HuH-7 (cell line): ENCODE measurements at regions not wholly inside any gene's neighbourhood (a gene's known extent, or its start where the extent isn't known, plus 50 kb on each side); places are given as distances from the start of the nearest gene placed in this dataset.

Experiments used
- DNase-seq: peaks from one replicate; pipeline ENCODE4 v3.0.0; 2011; ENCODE audit warnings: low spot score

DNA sequence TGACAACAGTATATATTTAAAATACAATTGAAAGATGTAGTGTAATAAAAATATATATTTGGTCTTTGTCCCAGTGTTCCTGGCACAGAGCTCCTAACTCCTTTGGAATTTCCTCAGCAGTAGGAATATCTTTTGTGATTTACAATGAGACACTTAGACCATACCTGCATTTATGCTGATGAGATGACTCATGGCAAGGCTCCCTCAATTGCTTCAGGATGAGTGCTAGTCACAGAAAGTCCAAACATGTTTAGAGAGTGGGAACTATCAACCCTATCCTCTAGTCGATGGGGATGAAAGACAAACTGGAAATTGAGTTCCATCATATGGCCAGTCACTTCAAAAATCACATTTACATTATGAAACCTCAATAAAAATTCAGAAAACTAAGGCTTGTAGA lies 588.3 kb upstream of the LMCD1 start:
- no peak for DNase-seq

DNA sequence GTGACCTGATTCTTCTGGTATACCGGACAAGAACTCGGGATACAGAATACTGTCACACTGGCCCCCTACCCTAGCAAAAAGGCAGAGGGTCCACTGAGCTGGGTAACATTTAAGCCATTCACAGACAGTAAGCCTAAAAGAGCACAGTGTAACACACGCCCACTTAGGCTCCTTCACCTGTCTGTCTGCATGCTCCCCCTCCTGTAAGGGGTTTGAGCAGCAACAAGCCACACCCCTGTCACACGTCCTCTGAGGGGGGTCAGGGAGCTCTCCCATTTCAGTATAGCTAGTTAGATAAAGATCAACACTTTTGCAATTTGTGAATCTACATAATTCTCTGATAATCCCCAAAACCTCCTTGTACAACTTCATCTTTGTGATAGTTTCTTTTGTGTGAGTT lies 586.3 kb upstream of the LMCD1 start:
- DNase-seq: no peak

DNA sequence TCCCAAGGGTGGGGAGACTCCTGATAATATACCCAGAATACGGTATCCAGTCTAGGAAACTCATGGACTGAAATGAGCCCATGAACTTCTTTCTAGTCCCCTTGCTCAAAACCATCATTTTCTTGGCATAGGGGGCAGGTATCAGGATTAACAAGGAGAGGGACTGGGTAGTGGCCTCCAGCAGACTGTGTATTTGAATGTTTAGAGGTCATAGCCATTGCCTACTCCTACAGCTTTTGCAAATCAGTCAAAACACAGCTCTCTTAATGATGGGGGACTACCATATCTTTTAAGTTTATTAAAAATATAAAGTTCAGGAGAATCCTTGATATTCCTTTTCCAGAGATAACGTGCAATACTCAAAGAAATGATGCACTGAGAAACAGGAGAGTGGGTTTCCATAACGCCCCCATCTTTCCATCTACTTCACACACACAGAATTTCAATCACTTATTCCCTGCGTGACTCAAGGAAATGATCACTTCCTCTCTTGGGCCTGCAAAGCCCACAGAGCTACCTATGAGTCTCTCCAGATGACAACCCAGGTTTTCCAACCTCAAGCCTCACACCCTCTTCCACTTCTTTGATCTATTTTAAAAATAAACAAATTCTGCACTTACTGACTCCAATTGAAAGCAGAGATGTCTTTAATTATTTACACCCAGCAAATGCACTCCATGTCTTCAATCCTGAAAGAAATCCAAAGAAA lies 584.0 kb upstream of the LMCD1 start:
- no peak for DNase-seq

DNA sequence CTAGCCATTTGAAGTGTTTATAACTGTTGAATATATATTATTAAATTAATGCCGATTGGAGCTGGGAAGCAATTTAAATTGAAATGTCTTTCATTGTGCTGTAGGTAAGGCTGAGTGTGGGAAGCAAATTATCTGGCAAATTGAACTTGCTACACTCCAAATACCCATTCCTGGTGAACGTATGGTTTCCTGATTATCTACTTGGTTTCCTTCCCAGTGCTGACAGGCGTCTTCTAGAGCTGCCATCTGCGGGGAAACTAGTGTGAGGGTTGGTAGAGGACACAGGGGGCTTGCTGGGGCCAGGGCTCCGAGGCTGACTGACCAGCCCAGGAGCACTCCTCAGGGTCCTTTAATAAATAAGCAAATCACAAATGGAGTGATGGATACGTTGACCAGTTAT lies 581.4 kb upstream of the LMCD1 start:
- no peak for DNase-seq

DNA sequence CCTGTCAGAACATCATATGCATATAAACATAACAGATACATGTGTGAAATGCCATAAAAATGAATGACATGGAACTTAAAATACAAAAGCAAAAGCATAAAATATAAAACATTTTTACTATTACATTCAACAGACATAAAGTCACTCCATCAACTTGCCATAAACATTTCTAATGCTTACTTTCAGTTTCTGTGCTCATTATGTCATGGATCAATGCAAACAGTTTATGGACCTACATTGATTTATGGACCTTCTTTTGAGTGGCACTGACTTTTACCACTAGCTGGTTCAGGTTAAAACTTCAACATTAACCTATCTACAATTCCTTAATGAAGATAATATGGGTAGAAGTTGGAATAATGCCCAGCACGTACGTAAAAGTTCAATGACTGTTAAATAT lies 577.4 kb upstream of the LMCD1 start:
- DNase-seq: no peak

DNA sequence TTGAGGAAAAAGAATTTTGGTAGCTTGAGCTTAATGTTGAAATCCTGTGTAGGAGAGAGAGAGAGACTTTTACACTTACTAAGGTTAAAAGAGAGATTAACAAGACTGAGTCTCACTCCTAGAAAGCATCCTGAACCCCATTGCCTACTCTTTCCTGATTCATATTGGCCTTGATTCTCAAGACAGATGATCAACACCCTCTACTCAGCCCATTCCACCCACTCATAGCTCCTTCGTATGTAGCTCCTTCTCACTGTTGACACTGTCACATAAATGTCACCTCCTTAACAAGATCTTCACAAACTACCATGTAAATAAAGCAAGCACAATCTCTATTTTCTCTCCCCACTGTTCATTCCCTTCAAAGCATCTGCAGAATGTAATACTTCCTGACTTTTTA lies 574.6 kb upstream of the LMCD1 start:
- no peak for DNase-seq

DNA sequence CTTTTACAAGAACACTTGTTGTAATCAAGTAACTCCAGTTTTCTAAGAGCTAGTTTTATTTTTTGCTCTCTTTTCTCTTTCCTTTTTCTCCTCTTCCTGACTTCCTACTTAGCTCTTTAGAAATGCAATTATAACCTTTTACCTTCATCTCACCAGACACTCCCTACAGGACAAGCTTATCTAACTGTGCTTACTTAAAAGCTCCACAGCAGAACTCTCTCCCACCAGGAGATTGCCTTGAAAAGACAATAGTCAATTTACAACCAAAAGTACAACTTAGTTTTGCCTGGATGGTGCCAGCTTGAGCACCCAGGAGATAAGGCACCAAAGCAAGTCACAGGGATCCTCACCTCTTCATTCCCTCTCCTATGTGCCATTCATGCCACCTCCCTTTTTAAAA lies 573.8 kb upstream of the LMCD1 start:
- DNase-seq: no peak

DNA sequence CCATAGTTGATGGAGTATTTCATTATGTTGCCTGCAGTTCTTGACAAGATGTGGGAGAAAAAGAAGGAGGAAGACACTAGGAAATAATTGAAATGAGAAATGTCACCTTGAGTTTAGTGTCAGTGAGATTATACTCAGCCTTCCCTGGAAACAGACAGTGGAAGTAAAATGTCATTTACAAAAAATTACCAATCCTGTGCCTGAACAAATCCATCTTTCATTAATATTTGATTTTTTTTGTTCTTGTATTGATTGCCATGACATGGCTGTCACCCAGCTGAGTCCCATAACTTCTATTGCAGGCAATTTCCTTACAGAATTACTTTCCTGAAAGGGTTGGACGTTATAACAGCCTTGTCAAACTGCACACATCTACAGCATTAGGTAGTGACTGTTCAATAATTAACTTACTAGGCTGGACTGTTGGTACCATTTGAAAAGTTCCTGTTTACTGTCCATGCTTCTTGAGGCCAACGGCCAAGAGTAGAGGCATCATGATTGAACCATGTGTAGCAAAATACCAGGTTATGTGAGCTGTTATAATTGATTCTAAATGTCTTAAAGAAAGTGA lies 572.2 kb upstream of the LMCD1 start:
- DNase-seq: no peak

DNA sequence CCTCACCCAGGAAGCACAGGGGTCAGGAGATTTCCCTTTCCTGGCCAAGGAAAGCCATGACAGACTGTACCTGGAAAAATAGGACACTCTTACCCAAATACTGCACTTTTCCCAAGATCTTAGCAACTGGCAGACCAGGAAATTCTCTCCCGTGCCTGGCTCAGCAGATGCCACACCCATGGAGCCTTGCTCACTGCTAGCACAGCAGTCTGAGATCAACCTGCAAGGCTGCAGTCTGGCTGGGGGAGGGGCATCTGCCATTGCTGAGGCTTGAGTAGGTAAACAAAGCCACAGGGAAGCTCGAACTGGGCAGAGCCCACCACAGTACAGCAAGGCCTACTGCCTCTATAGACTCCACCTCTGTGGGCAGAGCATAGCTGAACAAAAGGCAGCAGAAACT lies 567.3 kb upstream of the LMCD1 start:
- no peak for DNase-seq

DNA sequence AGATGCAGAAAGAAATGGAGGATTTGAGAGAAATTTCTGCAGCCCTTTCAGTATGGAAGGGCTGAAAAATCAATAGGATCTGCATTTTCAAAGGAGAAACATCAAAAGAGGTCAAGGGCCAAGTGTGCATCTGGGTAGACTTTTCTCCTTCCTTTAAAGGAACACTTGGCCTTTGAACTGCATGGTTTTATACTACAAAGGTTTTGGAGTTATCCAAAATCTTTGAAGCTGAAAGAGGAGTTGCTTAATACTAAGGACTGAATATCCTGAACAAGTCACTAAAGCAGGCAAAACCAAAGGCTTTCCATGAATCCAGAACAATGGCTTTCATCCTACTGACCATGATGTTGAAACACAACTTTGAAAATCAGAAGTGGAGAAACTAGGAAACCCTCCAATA lies 553.7 kb upstream of the LMCD1 start:
- DNase-seq: no peak

DNA sequence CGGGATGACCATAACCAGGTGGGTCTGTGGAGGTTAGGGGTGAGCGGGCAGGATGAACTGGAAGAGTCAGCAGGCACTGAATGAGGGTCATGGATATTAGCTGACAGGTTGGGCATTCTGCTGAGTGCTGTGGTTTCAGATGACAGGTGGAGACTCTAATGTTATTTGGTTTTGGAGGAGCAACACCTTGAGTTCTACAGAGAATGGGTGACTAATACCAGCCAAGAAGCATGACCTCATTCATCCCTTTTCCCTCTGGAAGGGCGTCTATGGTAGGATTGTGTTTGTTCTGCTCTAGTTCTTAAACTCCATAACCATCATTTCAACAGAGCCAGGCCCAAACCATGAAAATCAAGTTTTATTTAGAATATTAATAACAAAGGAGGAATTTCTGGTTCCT lies 550.7 kb upstream of the LMCD1 start:
- no peak for DNase-seq

DNA sequence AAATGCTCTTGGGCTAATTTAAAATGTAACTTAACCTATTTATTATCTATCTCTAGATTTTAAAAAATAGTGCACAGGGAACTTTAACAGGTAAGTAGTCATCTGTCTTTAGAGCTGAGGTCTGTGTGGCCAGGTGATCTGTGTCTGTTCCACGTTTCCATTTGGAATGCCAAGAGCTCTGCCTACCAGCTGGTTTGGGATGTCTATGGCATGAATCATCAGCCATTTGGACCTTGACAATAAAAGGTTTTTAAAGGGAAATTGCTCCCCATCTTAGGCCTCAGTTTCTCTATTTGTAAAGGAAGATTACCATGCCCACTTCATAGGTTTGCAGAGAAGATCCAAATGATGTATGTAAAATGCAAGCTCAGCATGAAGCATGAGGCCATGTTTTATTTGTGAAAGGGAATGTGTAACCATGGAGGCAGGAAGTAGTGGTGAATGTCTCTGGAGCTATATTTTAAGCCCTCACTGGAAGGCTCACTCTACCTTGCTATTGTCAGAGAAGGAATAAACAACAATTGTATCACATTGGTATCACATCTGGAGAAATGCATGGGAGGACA lies 548.1 kb upstream of the LMCD1 start:
- no peak for DNase-seq

DNA sequence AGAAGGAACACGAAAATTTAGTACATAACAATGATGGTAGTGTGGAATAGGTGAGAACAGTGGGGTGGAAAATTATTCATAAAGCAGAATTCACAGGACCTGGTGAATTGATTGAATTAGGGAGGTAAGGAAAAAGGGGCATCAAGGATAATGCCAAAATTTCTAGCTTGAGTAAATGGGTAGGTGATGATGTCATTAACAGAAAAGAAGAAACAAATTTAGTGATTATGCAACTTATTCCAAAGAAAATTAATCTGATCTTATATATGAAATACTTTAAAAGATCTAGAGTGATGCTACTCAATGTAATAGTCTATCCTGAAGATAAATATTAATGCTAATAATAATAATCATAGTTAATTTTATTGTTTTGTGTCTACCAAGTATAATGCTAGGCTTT lies 544.6 kb upstream of the LMCD1 start:
- DNase-seq: no peak

DNA sequence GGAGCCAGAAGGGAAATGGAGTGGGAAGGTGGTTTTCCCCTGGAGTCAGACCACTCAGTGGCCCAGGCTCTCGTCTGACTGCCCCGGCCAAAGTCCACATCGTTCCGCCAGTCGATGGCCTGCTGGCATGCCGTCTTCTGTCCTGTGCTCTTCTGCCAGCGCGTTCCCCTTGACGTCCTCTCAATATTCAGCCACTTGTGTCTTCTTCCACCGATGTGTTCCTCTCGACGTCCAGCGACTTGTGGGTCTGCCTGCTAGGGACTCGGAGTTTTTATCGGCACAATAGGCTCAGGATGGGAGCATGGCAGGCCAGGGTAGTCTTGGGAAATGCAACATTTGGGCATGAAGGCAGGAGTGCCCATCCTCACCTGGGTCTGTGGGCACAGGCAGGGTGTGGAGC lies 542.5 kb upstream of the LMCD1 start:
- no peak for DNase-seq

DNA sequence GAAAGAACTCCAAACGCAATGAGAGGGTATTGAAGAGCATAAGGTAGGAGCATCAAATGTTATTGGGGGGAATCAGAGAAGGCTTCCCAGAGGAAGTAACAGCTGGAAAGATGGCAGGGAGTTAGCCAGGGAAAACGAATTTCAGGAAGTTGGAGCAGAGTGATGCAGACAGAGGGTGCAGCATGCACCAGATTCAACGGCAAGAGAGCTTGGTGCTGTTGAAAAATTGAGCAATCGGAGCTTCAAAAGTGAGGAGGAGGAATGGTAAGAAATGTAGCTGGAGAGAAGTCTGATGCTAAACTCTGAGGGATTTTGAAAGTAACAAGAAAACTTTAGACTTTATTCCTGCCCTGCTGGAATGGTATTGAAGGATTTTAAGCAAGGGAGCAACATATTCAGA lies 541.0 kb upstream of the LMCD1 start:
- DNase-seq: no peak

DNA sequence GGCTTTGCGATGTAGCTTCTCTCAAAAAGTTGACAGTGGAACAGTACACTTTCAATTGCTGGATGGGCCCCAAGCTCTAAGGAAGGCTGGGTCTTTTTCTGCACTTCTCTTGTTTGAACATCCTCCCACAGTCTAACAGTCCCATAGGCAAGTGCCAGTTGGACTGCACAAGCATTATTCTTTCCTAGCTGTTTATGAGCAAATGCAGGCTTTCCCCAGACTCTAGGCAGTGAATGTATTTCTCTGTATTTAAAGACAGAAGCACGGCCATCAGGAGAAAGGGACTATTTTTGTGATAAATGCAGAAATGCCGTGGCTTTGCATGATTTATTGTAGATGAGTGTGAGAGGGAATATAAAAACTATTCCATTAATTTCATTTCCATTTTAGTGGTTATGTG lies 539.3 kb upstream of the LMCD1 start:
- no peak for DNase-seq

DNA sequence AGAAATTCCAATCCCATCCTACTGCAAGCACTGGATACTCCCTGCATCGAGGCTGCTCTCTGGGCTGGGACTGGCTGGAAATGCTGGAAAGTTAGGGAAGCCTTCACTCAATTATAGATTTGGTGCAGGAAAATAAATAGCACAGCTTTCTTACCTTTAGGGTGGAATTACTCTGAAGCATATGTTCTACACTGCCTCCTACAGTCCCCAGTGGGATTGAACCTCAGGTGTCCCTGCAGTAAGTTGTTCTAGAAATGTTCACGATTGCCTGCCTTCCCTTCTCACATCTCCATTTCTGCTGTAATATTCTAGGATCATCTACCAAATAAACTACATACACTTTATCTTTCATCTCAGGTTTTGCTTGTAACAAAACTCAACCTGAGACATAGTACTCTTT lies 536.7 kb upstream of the LMCD1 start:
- DNase-seq: peak; percentile 6

DNA sequence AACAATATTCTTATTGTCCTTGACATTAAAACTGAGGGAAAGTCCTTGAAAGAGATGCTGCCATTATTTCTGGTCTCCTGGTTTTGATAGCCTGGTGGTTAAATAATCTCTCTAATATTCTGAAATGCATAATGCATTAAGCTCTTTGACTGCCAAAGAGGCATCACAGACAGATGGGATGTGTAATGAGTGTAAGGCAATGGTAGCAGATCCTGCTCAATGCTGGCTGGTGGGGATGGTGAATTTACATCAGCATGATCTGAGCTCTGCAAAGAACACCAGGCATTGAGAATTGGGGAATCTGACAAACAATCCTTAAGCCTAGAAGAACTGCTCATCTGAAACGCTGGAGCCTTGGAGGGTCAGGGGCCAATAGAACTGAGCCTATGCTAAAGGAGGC lies 528.6 kb upstream of the LMCD1 start:
- DNase-seq: no peak

DNA sequence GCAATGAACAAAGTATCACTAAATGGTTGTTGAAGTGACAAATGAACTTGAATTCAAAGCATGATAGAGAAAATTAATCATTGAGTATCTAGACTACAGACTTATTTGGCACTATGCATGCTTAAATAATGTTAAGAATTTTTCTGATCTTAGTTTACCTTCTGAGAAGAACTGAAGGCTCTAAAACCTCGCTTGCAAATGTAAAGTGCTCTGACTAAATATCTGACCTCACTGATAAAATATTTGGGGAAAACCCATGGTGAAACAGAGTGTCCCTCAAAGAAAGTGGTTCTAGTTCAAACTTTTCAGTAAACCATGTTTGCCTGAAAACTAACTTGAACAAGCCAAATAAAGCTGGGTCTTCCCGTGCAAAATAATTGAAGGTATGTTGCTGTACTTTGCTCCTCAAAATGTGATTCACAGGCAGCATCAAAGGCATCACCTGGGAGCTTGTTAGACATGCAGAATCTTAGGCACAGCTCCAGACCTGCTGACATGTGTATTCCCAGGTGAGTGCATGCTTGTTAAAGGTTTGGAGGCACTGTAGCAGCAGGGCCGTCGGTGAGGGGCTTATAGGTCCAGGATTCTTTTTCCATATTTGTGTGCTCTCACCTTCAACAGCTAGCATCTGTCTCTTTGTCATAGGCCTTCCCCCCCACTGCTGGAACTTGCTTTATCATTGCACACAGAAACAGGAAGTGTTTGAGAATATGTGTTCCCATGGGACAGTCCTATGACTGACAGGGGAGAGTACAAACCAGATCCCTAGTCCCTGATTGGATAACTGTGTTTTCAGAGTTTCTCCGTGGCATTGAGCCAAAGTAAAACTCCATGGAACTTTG lies 524.2 kb upstream of the LMCD1 start:
- no peak for DNase-seq

DNA sequence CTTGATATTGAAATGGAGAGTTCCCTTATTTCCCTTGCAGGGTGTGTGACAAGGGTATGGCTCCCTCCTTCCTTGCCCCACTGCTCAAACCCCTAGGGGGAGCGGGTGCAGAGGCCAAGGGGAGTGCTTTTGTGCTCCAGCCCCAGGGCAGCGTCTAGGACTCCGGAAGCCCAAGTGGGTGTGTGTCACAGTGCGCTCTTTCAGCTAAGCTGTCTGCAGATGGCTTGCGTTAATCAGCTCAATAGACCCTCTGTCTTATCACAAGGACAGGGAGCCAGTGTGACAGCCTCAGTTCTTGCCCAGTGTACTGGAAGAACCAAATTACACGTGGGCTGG lies 523.6 kb upstream of the LMCD1 start:
- DNase-seq: no peak

DNA sequence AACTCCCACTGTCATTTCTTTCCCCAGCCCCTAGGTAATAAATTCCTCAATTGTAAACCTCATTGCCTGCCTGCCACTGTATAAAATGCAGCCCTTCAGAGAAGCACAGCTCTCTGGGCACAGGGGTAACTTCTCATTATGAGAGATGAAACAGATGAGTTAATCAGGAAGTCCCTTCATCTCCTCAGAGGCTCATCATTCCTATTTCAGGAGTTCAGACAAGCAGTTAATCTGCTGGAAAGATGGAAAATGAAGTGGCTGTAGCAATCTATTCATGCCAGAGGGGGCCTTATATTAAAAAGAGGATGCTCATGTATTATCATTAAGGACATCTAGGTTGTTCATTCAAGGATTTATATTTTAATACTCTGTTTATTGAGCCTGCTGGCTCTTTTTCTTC lies 519.5 kb upstream of the LMCD1 start:
- DNase-seq: no peak

DNA sequence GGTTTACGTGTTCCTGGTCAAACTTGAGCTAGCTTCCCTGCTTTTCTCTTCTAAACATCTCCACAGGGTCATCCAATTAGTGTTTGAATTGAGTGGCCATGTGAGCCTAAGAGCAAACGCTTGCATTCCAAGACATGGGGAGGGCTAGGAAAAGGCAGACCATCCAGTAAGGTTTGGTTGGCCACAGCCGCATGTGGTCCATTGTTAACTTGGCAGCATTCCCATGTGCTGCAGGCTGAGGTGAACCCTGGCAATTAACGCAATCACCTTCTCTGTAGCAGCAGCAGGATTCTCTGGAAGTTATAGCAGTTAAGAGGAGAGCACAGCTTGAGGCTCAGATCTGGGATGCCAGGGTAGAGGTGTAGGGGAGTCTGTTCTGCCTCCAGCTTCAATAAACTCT lies 502.2 kb upstream of the LMCD1 start:
- DNase-seq: no peak

DNA sequence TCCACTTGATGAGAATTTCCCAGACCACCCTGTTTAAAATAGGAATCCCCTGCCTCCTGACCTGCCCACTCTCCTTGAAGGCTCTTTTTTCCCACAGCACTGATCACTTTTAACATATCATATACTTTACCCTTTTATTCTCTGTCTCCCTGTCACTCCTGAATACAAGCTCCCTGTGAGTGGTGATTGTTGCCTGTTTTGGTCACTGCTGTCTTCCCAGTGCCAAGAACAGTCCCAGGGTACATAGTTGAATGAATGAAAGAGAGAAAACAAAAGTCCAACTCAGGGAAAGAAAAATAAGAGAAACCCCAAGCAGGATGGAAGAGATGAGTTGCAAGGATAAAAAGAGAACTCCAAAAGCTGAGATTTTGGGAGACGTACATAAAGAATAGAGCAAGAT lies 500.3 kb upstream of the LMCD1 start:
- DNase-seq: no peak
